Astrocyte of the cerebellum (primary cell): ENCODE measurements at regions not wholly inside any gene's neighbourhood (a gene's known extent, or its start where the extent isn't known, plus 50 kb on each side); places are given as distances from the start of the nearest gene placed in this dataset.

ENCODE experiments used
- DNase-seq: peaks from one replicate; pipeline ENCODE4 v3.0.0-alpha.2; 2011; ENCODE audit warnings: low read depth
- H3K4me3 ChIP-seq: 2 replicates; pipeline ENCODE4 v1.5.1; 2011; ENCODE audit warnings: mild to moderate bottlenecking, low read depth, low read length, moderate library complexity
- CTCF ChIP-seq: IDR thresholded peaks from 2 replicates; pipeline ENCODE4 v1.5.1; 2012; ENCODE audit warnings: low read length, low read depth, moderate library complexity, mild to moderate bottlenecking; ENCODE audit errors: missing control alignments
- in situ Hi-C: cut with HindIII; loops from 2 replicates; pipeline ENCODE4 v1.10.0; 2017; ENCODE audit warnings: low sequenced_read_pairs

GRCh38 chr19:29128203-29128602 is 84.7 kb downstream of the UQCRFS1 start:
- in situ Hi-C loops: no loop called here
- TF ChIP-seq CTCF: no peak
- DNase-seq: no peak
- no peak overlapping the region for H3K4me3 ChIP-seq

- TF ChIP-seq CTCF: no peak
- in situ Hi-C loops: no loop called here
- no peak for DNase-seq
- no peak overlapping the region for H3K4me3 ChIP-seq
These were observed 90.8 kb downstream of the UQCRFS1 start for GRCh38 chr19:29122185-29122584.

GRCh38 chr19:29121684-29122083 is 91.3 kb downstream of the UQCRFS1 start:
- DNase-seq: no peak
- no peak overlapping the region for H3K4me3 ChIP-seq
- TF ChIP-seq CTCF: no peak
- in situ Hi-C loops: no loop called here

- no peak overlapping the region for H3K4me3 ChIP-seq
- no peak for DNase-seq
- in situ Hi-C loops: no loop called here
- TF ChIP-seq CTCF: no peak
These were observed 92.5 kb downstream of the UQCRFS1 start for GRCh38 chr19:29120466-29120865.

GRCh38 chr19:29119590-29119989 is 93.4 kb downstream of the UQCRFS1 start:
- no peak for TF ChIP-seq CTCF
- no peak for DNase-seq
- no peak overlapping the region for H3K4me3 ChIP-seq
- in situ Hi-C loops: no loop called here

GRCh38 chr19:29118389-29118788 is 94.6 kb downstream of the UQCRFS1 start:
- no peak overlapping the region for H3K4me3 ChIP-seq
- no peak for TF ChIP-seq CTCF
- in situ Hi-C loops: no loop called here
- DNase-seq: no peak

- no peak for TF ChIP-seq CTCF
- no peak overlapping the region for H3K4me3 ChIP-seq
- DNase-seq: no peak
- in situ Hi-C loops: no loop called here
These were observed 95.0 kb downstream of the UQCRFS1 start for GRCh38 chr19:29117926-29118325.
